NCI-H1417 treated with DMSO at 0.1 percent for 48 hours (cell line): ENCODE measurements at regions not wholly inside any gene's neighbourhood (a gene's known extent, or its start where the extent isn't known, plus 50 kb on each side); places are given as distances from the start of the nearest gene placed in this dataset.

Experiments
- DNase-seq: peaks from one replicate; lab custom pipeline; 2025; lab: John Stamatoyannopoulos, UW

DNA sequence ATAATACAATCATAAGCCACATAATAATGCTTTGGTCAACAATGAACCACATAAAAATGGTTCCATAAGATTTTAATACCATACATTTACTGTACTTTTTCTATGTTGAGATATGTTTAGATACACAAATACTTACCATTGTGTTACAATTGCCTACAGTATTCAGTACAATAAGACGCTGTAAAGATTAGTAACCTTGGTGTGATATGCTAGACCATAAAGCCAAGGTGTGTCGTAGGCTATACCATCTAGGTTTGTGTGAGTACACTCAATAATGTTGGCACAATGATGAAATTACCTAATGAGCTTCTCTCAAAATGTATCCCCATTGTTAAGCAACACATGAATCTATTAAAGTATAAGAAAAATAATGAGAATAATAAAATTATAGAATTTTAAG, 662.3 kb downstream of the SATB2 start:
- DNase-seq: no peak

GRCh38 chr2:198791623-198792022, 666.1 kb downstream of the SATB2 start:
- DNase-seq: no peak

- no peak for DNase-seq
Measured at GRCh38 chr2:198788676-198789075, 669.1 kb downstream of the SATB2 start.

GRCh38 chr2:198782734-198783133, 675.0 kb downstream of the SATB2 start:
- no peak for DNase-seq

DNA sequence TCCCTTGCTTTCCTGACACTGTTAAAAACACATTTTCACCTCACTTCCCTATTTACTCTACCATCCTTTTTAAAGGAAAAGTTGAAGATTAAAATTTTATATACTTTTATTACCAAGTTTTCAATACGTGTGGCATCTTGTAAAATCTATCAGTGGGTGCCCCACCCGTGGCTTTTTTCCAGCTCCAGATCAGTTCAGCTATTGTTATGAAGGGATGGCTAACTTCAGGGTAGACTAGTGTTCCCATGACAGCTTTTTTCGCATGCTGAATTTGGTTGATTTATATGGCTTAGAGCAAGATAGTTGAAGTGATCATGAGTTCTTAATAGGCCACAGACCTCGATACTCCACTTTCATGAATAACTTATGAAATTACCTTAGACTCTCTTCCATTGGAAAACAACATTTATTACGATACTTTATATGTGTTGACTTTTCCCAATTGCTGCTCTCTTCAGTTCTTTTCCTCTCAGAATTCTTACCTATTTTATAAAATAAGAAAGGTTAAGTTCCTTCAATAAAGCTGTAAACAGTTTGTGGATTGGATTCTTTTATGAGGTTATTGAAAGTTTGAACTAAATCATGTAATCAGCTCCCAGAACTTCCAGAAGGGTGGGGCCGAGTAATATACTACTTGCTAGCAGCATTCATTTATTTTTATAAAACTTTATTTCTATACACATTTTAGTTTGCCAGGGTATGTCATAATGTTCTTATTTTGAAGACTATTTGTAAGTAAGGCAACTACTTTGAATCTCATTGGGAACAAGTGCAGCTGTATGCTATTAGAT, 680.9 kb downstream of the SATB2 start:
- no peak for DNase-seq

- no peak for DNase-seq
Measured at GRCh38 chr2:198775737-198776136, 682.0 kb downstream of the SATB2 start.

- DNase-seq: no peak
Measured at GRCh38 chr2:198774576-198774975, 683.2 kb downstream of the SATB2 start.

DNA sequence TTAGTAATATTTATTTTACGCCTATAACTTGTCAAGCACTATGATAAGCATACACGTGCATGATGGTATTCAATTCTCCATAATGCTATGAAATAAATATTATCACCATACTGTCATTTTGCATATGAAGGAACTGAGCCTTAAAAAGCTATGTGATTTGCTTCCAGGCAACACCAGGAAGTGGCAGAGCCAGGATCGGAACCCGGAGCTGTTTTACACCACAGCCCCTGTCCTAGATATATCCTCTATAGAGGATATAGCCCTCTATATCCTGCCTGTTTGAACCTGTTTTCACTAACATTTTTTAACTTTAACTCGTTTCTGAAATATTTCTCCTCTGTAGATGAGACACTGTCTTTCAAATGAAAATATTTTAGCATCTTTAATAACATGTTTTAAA, 690.0 kb downstream of the SATB2 start:
- DNase-seq: no peak

- no peak for DNase-seq
Measured at GRCh38 chr2:198763793-198764192, 693.9 kb downstream of the SATB2 start.

GRCh38 chr2:198762441-198762840, 695.3 kb downstream of the SATB2 start:
- DNase-seq: no peak

DNA sequence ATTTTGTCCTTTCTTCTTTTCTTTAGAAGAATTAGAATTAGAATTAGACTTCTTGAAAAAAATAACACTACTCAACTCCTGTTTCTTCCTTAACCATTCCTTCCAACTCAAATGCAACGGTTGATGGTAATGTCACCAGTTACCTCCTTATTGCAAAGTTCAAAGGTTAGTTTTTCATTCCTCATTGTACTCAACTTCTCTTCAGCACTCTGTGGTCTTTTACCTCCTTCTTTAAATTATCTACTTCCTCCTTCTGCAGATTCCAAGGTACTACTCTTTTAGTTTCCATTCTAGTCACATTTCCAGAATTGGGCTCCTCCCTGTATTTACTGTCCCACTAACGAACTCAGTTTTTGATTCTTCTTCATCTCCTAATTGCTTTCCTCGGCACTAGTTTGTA, 700.7 kb downstream of the SATB2 start:
- DNase-seq: no peak

DNA sequence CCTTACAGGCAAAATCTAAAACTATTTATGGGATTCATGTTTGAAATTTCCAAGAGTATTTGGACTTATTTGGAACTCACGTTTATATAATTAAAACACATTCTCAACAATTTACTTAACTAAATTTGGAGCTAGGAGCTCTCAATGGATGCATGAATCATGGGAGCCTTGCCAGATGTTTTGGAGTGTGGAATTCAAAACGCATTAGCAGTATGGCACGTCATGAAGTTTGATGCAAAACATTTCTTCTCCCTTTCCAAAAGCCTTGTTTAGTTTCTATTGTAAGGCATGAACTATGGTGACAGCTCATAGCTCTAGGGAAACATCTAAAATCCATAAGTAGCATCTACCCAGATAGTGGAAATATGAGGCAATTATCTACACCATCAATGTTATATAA, 701.6 kb downstream of the SATB2 start:
- DNase-seq: no peak

DNA sequence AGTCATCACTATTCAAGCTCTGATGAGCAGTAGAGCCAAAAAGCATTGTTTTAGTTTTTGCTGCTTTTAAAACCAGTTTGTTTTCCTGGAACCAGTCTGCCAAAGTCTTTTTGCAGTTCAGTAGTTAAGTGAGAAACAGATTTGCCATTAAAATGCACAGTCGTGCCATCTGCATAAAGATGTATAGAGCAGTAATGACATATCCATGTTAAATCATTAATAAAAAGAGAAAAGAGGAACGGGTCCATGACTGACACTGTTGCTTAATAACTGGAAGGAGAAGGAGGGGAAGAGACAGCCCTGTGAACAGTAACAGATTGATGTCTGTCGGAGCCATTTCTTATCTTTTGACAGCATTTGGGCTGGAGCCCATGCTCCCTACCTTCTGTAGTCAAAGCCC, 704.6 kb downstream of the SATB2 start:
- DNase-seq: no peak

- no peak for DNase-seq
Measured at GRCh38 chr2:198749364-198749763, 708.4 kb downstream of the SATB2 start.

DNA sequence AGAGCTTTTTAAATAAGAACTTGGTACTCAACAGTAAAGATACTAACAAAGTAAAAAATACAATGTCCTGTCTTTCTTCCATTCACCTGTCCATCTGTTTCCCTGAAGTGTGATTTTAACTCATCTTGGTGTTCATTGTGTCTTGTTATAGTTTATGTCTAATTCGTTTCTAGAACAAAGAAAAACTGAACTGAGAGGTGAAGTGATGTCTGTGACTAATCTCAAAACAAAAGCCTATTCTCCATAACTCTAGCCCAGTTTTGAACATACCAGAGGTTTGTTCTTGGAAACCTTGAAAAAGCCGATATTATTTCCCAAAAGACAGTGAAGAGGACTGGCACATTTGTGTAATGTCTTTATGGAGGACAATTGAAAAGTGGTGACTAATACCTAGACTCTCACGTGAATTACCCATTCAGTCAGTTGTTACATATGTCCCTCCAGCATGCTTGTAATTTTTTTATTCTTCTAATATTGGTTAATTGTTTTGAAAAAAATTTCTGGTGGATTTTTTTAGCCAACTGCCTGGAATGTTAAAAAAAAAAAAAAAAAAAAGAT, 725.8 kb downstream of the SATB2 start:
- DNase-seq: no peak

- no peak for DNase-seq
Measured at GRCh38 chr2:198720266-198720665, 737.5 kb downstream of the SATB2 start.

DNA sequence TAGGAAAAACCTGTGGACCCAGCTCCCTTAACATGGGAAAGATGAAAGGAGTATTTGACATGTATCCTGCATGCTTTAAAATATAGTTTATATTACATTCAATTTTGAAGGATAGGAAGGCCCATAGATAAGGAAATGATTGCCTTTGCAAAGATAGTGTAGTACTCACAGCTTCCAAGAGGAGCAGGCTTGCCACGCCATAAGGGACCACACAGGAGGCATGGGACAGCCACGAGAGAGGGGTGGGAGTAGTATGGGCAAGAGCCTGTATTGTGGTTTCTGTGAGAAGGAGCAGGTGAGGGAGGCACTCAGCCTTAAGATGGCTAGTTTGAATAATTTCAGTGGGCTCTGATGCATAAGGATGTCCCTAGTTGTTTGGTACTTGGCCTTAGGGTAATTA, 740.3 kb downstream of the SATB2 start:
- DNase-seq: no peak

DNA sequence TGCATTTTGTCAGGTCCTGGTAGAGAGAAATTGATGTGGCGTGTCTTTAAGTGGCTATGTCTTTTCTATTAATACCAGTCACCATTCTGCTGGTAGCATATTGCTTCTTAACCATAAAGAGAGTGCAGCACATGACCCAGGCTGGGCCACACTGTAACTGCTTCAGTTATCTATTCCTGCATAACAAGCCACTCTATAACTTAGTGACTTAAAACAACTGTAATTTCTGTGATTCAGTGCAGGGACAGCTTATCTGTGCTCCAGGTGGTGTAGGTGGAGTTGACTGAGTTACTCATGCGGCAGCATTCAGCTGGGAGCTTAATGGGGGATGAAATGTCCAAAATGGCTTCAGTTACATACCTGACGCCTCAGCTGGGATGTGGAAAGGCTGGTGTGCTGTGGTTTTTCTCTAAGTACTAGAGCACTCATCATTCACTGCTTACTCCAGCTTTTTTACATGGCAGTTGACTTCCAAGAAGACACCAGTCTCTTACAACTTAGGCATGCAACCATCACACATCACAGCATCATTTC, 742.4 kb downstream of the SATB2 start:
- DNase-seq: no peak

- no peak for DNase-seq
Measured at GRCh38 chr2:198712485-198712884, 745.3 kb downstream of the SATB2 start.

DNA sequence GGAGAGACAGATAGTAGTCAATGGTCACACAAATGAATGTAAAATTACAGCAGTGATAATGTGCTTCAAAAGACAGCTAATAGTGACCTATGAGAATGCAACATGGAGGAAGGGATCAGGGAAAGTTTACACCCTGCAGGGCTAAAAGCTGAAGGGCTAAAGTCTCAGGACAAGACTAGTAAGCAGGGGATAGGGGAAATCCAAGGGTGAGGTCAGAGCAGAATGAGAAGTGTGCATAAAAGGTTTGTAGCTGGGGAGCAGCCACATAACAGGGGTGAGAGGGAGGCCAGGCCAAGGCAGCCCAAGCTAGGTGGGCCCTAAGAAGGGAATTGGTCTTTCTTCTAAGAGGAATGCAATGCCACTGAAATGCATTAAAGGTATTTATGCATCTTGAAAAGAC, 746.3 kb downstream of the SATB2 start:
- no peak for DNase-seq

DNA sequence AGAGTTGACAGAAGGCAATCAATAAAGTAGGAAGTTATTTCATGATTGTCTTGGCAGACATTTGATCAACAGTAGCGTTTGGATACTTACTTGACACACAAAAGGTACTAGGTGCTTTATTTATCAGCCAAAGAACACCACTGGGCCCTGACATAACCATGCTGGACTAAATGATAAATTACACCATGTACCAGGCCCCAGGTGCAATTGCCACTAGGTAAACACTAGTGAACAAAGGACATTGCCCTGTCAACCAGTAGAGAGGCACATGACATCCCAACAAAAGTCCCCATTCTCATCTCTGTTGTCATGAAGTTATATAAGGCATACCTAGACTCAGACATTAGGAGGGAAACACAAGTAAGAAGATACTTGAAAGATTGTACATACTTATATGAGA, 747.2 kb downstream of the SATB2 start:
- DNase-seq: no peak

DNA sequence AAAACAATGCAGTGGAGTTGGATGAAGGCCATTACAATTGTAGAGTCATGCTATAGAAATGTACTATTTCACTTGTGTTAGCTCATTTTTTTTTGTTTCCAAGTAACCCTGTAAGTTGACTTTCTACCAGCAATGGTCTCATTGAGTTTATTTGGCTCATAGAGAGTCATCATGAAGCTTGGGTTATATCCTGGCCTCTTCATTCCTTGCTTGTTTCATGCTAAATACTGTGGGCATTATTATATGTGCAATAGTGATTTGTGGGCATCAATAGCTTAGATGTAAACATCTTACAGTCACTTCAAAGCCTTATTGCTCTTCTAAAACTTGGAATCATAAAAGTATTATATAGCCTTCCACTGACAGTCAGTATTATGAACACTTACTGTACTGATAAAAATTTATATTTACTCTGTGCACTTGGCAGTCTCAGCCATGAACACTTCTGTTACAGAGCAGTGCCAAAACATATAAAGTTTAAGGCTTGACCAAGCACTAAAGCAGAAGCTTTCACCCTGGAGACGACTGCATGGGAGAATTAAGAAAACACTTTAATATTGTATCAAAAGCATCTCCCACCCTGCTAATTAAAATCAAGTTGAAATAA, 751.2 kb downstream of the SATB2 start:
- DNase-seq: no peak

GRCh38 chr2:198703281-198703680, 754.5 kb downstream of the SATB2 start:
- no peak for DNase-seq
